DMS153 treated with DMSO at 0.1 percent for 48 hours (cell line): ENCODE measurements at regions not wholly inside any gene's neighbourhood (a gene's known extent, or its start where the extent isn't known, plus 50 kb on each side); places are given as distances from the start of the nearest gene placed in this dataset.
"Not testable (repeated sequence)": the region's sequence is repeated elsewhere in the genome, so short reads cannot be mapped to it uniquely, and the experiment has no call there.

ENCODE experiments used
- DNase-seq: peaks from one replicate; lab custom pipeline; 2025; ENCODE audit not compliant: unreplicated experiment; lab: John Stamatoyannopoulos, UW

- no peak for DNase-seq
These were observed 73.3 kb downstream of the OLFM4 start for GRCh38 chr13:53101883-53102282.

- no peak for DNase-seq
These were observed 75.5 kb downstream of the OLFM4 start for GRCh38 chr13:53104136-53104535.

GRCh38 chr13:53105477-53105876 is 76.9 kb downstream of the OLFM4 start:
- DNase-seq: no peak

- peak; percentile 24 for DNase-seq
These were observed 77.3 kb downstream of the OLFM4 start for GRCh38 chr13:53105890-53106289.

- DNase-seq: no peak
These were observed 81.6 kb downstream of the OLFM4 start for GRCh38 chr13:53110181-53110580.

DNA sequence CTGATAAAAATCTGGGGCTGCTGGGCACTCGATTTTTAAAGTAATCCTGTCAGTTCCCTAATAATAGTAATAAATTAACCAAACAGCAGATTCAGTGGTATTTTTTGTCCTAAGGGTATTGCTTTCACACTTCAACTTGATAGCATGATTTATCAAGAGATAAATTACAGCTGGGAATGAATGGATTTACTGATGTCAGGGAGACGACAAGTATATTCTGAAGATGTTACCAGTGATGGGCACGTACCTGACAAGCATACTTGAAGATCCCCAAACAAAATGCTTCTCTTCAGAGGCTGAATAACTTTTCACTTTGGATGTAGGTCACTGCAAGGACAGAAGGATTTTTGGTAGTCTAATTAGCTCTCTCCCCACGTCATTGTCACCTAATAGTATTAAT is 82.0 kb downstream of the OLFM4 start:
- DNase-seq: no peak

GRCh38 chr13:53112522-53112921 is 83.9 kb downstream of the OLFM4 start:
- peak; percentile 74 for DNase-seq

GRCh38 chr13:53117048-53117447 is 88.4 kb downstream of the OLFM4 start:
- DNase-seq: not testable (repeated sequence)

DNA sequence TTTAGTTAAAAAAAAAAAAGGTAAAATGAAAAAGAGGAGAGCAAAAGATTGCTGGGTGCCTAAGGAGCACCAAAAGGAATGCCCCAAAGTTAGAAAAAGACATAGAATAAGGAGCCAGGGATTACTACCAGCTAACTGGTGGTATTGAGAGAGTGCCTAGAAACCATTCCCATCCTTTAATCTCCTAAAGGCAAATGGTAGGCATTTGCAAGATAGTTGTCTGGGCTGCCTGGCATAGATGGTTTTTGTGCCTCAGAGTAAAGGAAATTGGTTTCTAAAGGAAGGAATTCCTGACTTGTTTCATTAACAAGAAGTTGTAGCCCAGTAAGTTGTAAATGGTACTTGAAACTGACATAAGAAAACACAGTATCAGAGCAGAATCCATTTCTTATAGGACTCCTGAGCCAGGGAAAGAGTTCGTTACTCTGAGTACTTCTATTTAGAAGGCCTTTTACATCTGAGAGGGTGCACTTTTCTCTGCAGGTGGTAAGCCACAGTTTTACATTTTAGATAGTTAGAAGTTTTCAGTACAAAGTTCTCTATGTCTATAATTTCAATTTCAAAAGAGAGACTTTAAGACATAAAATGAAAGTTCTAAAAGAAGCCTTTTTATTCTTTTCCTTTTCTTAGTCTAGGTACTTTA is 92.6 kb downstream of the OLFM4 start:
- DNase-seq: no peak

DNA sequence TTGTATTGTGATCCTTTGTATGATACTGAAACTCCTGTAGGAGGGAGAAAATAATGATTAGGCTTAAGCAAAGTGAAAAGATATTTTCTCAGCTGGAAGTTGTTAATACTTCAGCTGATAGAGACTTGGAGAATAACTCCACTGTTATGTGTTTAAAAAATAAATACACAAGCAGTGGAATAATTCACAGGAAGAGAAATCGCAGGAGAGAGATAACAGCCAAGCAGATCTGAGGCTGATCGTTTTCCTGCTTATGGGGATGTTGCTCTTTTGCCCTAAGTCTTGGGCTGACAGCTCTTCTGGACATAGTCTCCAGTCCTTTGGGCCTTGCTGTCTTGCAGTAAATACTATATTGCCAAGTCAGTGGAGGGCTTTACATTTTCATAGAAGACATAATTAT is 93.3 kb downstream of the OLFM4 start:
- no peak for DNase-seq

GRCh38 chr13:53123536-53123935 is 94.9 kb downstream of the OLFM4 start:
- no peak for DNase-seq

- no peak for DNase-seq
These were observed 96.0 kb downstream of the OLFM4 start for GRCh38 chr13:53124623-53125022.

DNA sequence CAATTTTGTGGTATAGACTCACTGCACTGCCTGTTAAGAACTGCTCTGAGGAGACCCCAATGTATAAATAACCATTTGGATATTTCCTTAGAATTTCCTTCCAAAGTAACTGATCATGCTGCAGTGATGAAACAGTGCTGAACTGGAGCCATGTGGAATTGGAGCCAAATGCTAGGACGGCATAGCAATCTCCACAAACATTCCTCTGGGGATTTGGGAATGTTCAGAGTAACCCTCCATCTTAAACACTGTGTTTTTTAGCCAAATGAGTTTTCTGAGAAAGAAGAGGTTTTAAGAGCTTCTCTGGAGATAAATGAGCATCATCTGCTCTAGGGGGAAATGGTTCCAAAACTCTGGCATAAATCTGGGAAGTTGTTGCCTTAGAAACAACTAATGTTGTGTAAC is 98.2 kb downstream of the OLFM4 start:
- DNase-seq: no peak

DNA sequence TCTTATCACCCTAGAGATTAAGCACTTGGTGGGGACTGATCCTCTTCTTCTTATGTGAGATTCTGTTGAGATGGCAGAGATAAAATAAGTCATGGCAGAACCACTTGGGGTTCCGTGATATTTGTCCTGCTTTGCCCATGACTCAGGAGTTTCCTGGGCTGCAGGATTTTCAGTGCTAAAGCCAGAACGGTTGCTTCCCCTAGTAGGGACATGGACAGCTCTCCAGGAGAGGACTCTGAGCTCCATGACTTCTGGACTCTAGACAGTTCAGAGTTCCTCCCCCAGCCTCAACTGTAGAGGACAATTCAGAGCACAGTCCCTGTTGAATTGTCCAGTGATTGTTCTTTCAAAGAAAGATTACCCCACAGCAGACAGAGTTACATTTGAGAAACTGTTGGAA is 98.8 kb downstream of the OLFM4 start:
- DNase-seq: no peak

GRCh38 chr13:53129864-53130393 is 101.3 kb downstream of the OLFM4 start:
- DNase-seq: no peak

- no peak for DNase-seq
These were observed 102.7 kb downstream of the OLFM4 start for GRCh38 chr13:53131361-53131760.

DNA sequence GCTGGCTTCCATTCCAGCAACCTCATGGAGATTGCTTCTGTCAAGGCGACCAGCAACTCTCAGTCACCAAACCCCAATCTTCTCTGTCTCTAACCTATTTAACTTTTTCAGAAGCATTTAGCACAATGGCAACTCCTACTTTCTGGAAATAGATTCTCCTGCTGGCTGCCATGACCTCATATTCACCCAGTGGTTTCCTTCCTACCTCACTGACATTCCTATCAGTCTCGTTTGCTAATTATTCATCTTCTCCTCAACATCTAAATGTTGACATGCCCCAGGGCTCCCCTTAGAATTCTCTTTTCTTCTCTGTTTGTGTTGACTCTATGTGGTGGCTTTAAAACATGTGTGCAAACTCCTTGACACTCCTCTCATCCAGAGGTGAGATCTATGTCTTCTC is 106.7 kb downstream of the OLFM4 start:
- no peak for DNase-seq

DNA sequence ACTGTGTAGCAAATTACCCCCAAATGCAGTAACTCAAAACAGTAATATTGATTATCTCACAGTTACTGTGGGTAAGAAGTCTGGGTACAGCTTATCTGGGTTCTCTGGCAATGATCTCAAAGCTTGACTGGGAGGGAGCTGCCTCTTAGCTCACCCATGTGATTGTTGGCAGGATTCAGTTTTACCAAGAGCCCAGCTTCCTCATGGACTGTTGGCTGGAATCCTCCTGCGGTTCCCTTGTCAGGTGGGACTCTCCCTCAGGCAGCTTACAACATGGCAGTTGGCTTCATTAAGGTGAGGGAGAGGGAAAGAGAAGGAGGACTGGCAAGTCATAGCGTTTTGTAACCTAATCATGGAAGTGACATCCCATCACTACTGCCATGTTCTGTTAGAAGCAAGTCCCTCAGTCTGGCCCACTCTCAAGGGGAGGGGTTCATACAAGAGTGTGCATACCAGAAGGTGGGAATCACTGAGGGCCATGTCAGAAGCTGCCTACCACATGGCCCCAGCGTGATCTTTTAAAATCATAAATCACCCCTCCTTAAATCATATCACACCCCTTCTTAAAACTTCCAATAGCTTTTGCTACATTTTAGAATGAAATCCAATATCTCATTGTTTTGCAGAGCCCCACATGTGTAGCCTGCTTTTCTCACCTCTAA is 108.1 kb downstream of the OLFM4 start:
- DNase-seq: no peak

DNA sequence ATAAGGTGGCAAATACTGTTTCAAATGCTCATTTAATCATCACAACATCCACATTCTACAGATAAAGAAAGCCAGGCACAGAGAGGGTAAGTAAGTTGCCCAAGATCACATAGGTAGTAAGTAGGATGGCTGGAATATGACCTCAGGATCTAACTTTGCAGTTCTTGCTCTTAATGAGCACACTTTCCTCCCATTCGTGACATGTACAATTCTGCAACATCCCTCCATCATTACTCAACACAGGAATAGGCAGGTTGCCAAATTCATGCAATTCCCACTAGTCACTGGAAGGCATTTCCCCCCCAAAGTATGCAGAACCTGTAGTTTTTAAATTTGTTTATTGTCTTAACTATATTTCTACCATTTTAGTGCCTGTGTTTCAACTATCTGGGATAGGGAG is 109.2 kb downstream of the OLFM4 start:
- no peak for DNase-seq

- DNase-seq: no peak
These were observed 109.9 kb downstream of the OLFM4 start for GRCh38 chr13:53138376-53139036.

- DNase-seq: peak; percentile 8
These were observed 112.7 kb downstream of the OLFM4 start for GRCh38 chr13:53141336-53141735.

DNA sequence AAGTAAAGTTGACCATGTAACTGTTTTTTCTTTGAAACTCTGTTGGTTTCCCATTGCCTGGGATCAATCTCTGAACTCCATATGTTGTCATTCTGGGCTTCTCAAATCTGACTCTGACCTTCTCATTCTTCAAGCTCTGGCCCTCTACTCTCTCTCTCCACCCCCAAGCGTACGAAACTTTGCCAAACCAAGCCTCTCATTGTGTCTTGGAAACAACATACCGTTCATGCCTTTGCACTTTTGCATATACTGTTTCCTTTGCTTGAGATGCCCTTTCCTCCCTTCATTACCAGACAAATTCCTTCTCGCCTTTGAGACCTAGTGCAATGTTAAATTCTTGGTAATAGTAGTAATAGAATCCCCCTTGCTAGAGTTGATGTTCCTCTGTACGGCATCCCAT is 113.7 kb downstream of the OLFM4 start:
- no peak for DNase-seq
